Peyer's patch (tissue), 4 donors: ENCODE measurements at regions not wholly inside any gene's neighbourhood (a gene's known extent, or its start where the extent isn't known, plus 50 kb on each side); places are given as distances from the start of the nearest gene placed in this dataset.

Experiments used
- POLR2A ChIP-seq, 2 donors: fragments of 450-650 bp; IDR thresholded peaks; one replicate each; pipeline ENCODE4 v1.5.1; 2017; ENCODE audit warnings: antibody characterized with exemption in 2 of 2, mild to moderate bottlenecking in 2 of 2, moderate library complexity in 2 of 2
- TF ChIP-seq, protein P1 (sequence below), 6 experiments: fragments of 450-650 bp in 4 of 6; fragments of 200-600 bp in 2 of 6; sonication (generic) in 1 of 6; IDR thresholded peaks; one replicate each; pipeline ENCODE4 v1.5.1; 2017 to 2019; ENCODE audit warnings: antibody characterized with exemption in 6 of 6, mild to moderate bottlenecking in 3 of 6, moderate library complexity in 1 of 6

DNA sequence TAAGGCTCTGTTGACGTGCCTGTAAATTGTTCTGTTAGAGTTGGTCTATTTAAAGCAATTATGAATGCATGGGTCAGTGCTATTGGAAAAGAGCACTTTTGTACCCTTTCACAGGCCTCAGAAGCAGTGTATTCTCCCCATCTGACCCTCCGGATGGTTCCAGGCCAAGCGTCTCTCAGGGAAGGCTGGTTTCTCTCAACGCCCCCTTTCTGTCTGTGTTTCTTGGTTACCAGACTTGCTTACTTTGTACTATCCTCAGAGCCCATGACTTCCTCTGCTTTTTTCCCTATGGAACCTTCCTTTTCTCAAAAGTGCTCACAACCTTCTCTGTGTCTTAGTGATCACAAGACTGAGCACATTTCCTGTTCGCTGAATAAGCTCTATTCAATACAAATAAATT lies 559.3 kb upstream of the ZFP42 start:
- TF ChIP-seq, protein P1, sequence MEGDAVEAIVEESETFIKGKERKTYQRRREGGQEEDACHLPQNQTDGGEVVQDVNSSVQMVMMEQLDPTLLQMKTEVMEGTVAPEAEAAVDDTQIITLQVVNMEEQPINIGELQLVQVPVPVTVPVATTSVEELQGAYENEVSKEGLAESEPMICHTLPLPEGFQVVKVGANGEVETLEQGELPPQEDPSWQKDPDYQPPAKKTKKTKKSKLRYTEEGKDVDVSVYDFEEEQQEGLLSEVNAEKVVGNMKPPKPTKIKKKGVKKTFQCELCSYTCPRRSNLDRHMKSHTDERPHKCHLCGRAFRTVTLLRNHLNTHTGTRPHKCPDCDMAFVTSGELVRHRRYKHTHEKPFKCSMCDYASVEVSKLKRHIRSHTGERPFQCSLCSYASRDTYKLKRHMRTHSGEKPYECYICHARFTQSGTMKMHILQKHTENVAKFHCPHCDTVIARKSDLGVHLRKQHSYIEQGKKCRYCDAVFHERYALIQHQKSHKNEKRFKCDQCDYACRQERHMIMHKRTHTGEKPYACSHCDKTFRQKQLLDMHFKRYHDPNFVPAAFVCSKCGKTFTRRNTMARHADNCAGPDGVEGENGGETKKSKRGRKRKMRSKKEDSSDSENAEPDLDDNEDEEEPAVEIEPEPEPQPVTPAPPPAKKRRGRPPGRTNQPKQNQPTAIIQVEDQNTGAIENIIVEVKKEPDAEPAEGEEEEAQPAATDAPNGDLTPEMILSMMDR (IDR thresholded peaks at IDR 0.05) = no peak
- no peak for TF ChIP-seq POLR2A (IDR thresholded peaks at IDR 0.05)
